ENCODE measurements at regions not wholly inside any gene's neighbourhood (a gene's known extent, or its start where the extent isn't known, plus 50 kb on each side); places are given as distances from the start of the nearest gene placed in this dataset.

GRCh38 chr11:41935795-41936194 is 476.3 kb upstream of the LRRC4C start:
- Histone ChIP-seq H3K4me1 (ENCODE audit: low read length) (no peaks in the 10 kb centered on the region), H3K79me2 (ENCODE audit: low read length) (no peaks in the 10 kb centered on the region), H3K36me3 (replicated peaks; ENCODE audit: low read depth, low read length) (no peaks in the 10 kb centered on the region), H4K20me1 (ENCODE audit: insufficient read depth, low read length) (no peaks in the 10 kb centered on the region), H3K4me2 (ENCODE audit: low read length) (no peak overlapping the region), H2AFZ (ENCODE audit: low read depth, low read length) (no peak overlapping the region), H3K9ac (ENCODE audit: low read length) (no peak overlapping the region), H3K9me3 (ENCODE audit: insufficient read depth, low read length) (0 out of 2 replicates have a peak, but pooled peaks cover 2% of the 10 kb centered on the region), H3K27ac (ENCODE audit: low read length) (no peak overlapping the region), H3K27me3 (ENCODE audit: low read depth, low read length) (no peaks in the 10 kb centered on the region), H3K4me3 (ENCODE audit: low read length) (no peak overlapping the region)
- TF ChIP-seq EZH2phosphoT487 (IDR thresholded peaks at IDR 0.05; ENCODE audit: low read depth) (no peak), CTCF (IDR thresholded peaks at IDR 0.05; ENCODE audit: low read depth, low read length) (no peak)

GRCh38 chr11:41943656-41944055 is 484.2 kb upstream of the LRRC4C start:
- H3K9ac ChIP-seq (ENCODE audit: low read length): no peak overlapping the region
- H4K20me1 ChIP-seq (ENCODE audit: insufficient read depth, low read length): no peaks in the 10 kb centered on the region
- H3K4me2 ChIP-seq (ENCODE audit: low read length): peak overlapping the region; percentile 30
- H2AFZ ChIP-seq (ENCODE audit: low read depth, low read length): no peak overlapping the region
- no peak overlapping the region for H3K4me3 ChIP-seq (ENCODE audit: low read length)
- no peak overlapping the region for H3K27ac ChIP-seq (ENCODE audit: low read length)
- H3K4me1 ChIP-seq (ENCODE audit: low read length): peaks cover 36% of the 10 kb centered on the region
- TF ChIP-seq CTCF (IDR thresholded peaks at IDR 0.05; ENCODE audit: low read depth, low read length): no peak
- TF ChIP-seq EZH2phosphoT487 (IDR thresholded peaks at IDR 0.05; ENCODE audit: low read depth): no peak
- no peaks in the 10 kb centered on the region for H3K79me2 ChIP-seq (ENCODE audit: low read length)
- no peaks in the 10 kb centered on the region for H3K27me3 ChIP-seq (ENCODE audit: low read depth, low read length)
- H3K9me3 ChIP-seq (ENCODE audit: insufficient read depth, low read length): no peaks in the 10 kb centered on the region
- no peaks in the 10 kb centered on the region for H3K36me3 ChIP-seq (replicated peaks; ENCODE audit: low read depth, low read length)

GRCh38 chr11:41947392-41947791 is 487.9 kb upstream of the LRRC4C start:
- H3K9me3 ChIP-seq (ENCODE audit: insufficient read depth, low read length): no peaks in the 10 kb centered on the region
- H3K27me3 ChIP-seq (ENCODE audit: low read depth, low read length): no peaks in the 10 kb centered on the region
- TF ChIP-seq CTCF (IDR thresholded peaks at IDR 0.05; ENCODE audit: low read depth, low read length): no peak
- TF ChIP-seq EZH2phosphoT487 (IDR thresholded peaks at IDR 0.05; ENCODE audit: low read depth): no peak
- no peak overlapping the region for H2AFZ ChIP-seq (ENCODE audit: low read depth, low read length)
- H3K4me2 ChIP-seq (ENCODE audit: low read length): no peak overlapping the region
- no peaks in the 10 kb centered on the region for H3K36me3 ChIP-seq (replicated peaks; ENCODE audit: low read depth, low read length)
- H4K20me1 ChIP-seq (ENCODE audit: insufficient read depth, low read length): no peaks in the 10 kb centered on the region
- H3K4me1 ChIP-seq (ENCODE audit: low read length): peaks cover 65% of the 10 kb centered on the region
- H3K4me3 ChIP-seq (ENCODE audit: low read length): no peak overlapping the region
- no peaks in the 10 kb centered on the region for H3K79me2 ChIP-seq (ENCODE audit: low read length)
- H3K27ac ChIP-seq (ENCODE audit: low read length): no peak overlapping the region
- no peak overlapping the region for H3K9ac ChIP-seq (ENCODE audit: low read length)

DNA sequence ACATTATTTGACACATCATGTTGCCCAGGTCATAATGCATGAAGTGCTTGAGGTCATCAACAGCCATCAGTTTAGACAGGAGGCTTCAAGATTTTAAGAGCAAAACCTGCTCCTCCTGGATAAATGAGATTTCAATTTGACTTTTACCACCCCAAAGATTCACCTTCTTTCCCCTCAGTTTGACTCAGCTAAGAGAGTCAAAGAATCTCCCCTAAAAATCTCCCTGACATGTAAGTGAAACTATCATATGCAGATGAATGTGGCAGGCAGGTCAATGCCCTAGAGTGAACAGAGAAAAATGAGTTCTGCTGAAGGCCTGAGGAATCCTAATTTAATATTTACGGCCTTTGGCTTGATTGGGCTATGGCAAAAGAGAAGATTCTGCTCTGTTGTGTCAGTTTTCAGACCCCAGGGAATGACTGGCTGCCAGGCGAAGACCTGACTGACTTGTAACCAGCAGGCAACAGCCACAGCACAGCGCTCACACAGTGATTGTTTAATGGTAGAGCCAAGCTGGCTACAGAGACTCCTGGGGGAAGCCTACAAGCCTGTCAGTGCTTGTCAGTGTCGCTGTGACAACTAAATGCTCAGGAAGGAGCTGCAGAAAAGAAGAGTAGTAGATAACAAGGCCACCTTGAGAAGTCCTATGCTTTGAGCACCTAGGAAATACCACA is 491.2 kb upstream of the LRRC4C start:
- TF ChIP-seq EZH2phosphoT487 (IDR thresholded peaks at IDR 0.05; ENCODE audit: low read depth) (no peak), CTCF (IDR thresholded peaks at IDR 0.05; ENCODE audit: low read depth, low read length) (no peak)
- peak overlapping the region; percentile 54 for H2AFZ ChIP-seq (ENCODE audit: low read depth, low read length)

More for the DNA sequence above, 491.2 kb upstream of the LRRC4C start:
- peak overlapping the region; percentile 65 for H3K4me2 ChIP-seq (ENCODE audit: low read length)
- H3K27me3 ChIP-seq (ENCODE audit: low read depth, low read length): no peaks in the 10 kb centered on the region
- H3K9me3 ChIP-seq (ENCODE audit: insufficient read depth, low read length): no peaks in the 10 kb centered on the region
- peak overlapping the region; percentile 34 for H3K9ac ChIP-seq (ENCODE audit: low read length)
- H4K20me1 ChIP-seq (ENCODE audit: insufficient read depth, low read length): no peaks in the 10 kb centered on the region
- H3K4me1 ChIP-seq (ENCODE audit: low read length): peaks cover 63% of the 10 kb centered on the region
- peak overlapping the region; percentile 79 for H3K27ac ChIP-seq (ENCODE audit: low read length)
- H3K79me2 ChIP-seq (ENCODE audit: low read length): no peaks in the 10 kb centered on the region
- no peaks in the 10 kb centered on the region for H3K36me3 ChIP-seq (replicated peaks; ENCODE audit: low read depth, low read length)
- H3K4me3 ChIP-seq (ENCODE audit: low read length): peak overlapping the region; percentile 35

Measured in OCI-LY3 (cell line).